DND-41 (cell line): ENCODE measurements at regions not wholly inside any gene's neighbourhood (a gene's known extent, or its start where the extent isn't known, plus 50 kb on each side); places are given as distances from the start of the nearest gene placed in this dataset.

Source experiments
- ATAC-seq: fragments of 200-7000 bp; cut with Tn5 transposase; 3 replicates; pipeline ENCODE4 v1.9.1; 2021; ENCODE audit warnings: low read depth; ENCODE audit not compliant: insufficient read depth
- DNase-seq: peaks from one replicate; pipeline ENCODE4 v3.0.0-alpha.2; 2020
- H2AFZ ChIP-seq: 2 replicates; pipeline ENCODE4 v1.6.0; 2012; ENCODE audit warnings: low read depth, low read length
- H3K27ac ChIP-seq: 2 replicates; pipeline ENCODE4 v1.5.1; 2012; ENCODE audit warnings: low read length, inconsistent platforms
- H3K27me3 ChIP-seq: fragments of 200-600 bp; sonication (generic); 2 replicates; pipeline ENCODE4 v1.6.0; 2012; ENCODE audit warnings: low read length, mild to moderate bottlenecking, inconsistent platforms; ENCODE audit not compliant: insufficient read depth, poor library complexity
- H3K36me3 ChIP-seq: 2 replicates; pipeline ENCODE4 v1.5.1; 2012; ENCODE audit warnings: low read length, inconsistent platforms; ENCODE audit not compliant: insufficient read depth
- H3K4me1 ChIP-seq: 2 replicates; pipeline ENCODE4 v1.5.1; 2012; ENCODE audit warnings: mild to moderate bottlenecking, low read length; ENCODE audit not compliant: insufficient read depth
- H3K4me2 ChIP-seq: 2 replicates; pipeline ENCODE4 v1.6.0; 2012; ENCODE audit warnings: mild to moderate bottlenecking, moderate library complexity, low read length, inconsistent platforms; ENCODE audit not compliant: insufficient read depth
- H3K4me3 ChIP-seq, 2 experiments: fragments of 200-600 bp in 1 of 2; shearing (Covaris generic) in 1 of 2; 2 replicates each; pipeline ENCODE4 v1.5.1; 2012 to 2016; ENCODE audit warnings: inconsistent platforms in 2 of 2, low read length in 2 of 2, mild to moderate bottlenecking in 2 of 2, low read depth in 1 of 2, moderate library complexity in 1 of 2
- H3K79me2 ChIP-seq: 2 replicates; pipeline ENCODE4 v1.6.0; 2012; ENCODE audit warnings: low read length, inconsistent platforms; ENCODE audit not compliant: insufficient read depth
- H3K9ac ChIP-seq: 2 replicates; pipeline ENCODE4 v1.6.0; 2012; ENCODE audit warnings: low read depth, mild to moderate bottlenecking, inconsistent platforms, low read length, moderate library complexity
- H3K9me3 ChIP-seq: 2 replicates; pipeline ENCODE4 v1.5.1; 2012; ENCODE audit warnings: low read length, moderate library complexity, mild to moderate bottlenecking, inconsistent platforms; ENCODE audit not compliant: insufficient read depth, severe bottlenecking
- H4K20me1 ChIP-seq: 2 replicates; pipeline ENCODE4 v1.6.0; 2012; ENCODE audit warnings: low read length; ENCODE audit not compliant: insufficient read depth
- EZH2 ChIP-seq: IDR thresholded peaks from 3 replicates; pipeline ENCODE4 v1.6.1; 2012; ENCODE audit warnings: borderline replicate concordance, low read depth, mild to moderate bottlenecking, moderate library complexity, low read length, inconsistent platforms; ENCODE audit not compliant: severe bottlenecking
- TF ChIP-seq, protein P1 (sequence below): IDR thresholded peaks from 2 replicates; pipeline ENCODE4 v1.5.1; 2012; ENCODE audit warnings: borderline replicate concordance, low read length, moderate library complexity, mild to moderate bottlenecking; ENCODE audit not compliant: poor library complexity, severe bottlenecking; ENCODE audit errors: extremely low read depth

DNA sequence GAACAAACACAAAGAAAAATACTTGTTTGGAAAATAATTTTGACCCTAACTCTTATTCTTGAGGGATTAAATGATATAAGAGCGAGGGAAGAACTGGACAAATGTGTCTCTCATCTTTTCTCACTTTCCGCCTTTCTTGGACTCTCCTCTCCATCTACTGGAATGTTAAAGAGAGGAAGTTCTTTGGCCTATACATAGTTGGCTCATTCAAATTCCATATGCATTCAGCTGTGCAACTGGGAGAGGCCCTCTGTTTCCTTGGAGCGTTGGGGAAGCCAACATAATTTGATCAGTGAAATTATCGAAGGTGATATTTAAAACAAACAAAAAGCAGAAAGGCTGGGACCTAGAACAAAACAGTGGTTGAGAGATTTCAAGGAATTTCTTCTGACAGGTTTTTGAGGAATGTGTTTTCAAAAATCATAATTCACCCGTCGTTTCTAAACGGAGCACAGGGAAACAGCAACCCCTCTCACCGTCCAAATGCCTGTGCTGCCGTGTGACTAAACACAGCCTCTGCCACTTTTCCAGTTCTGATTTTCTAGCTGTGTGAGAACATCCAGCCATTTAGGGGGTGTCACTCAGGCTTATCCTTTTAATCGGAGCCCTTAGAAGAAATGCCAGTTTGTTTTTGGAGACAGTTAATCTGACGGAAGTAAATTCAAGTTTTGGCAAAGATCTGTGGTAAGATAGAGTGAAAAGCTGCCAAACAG is 489.9 kb downstream of the SOX2 start:
- H3K27me3 ChIP-seq = no peaks in the 10 kb centered on the region
- no peaks in the 10 kb centered on the region for H3K9me3 ChIP-seq
- no peak overlapping the region for H2AFZ ChIP-seq
- no peaks in the 10 kb centered on the region for H4K20me1 ChIP-seq
- no peak overlapping the region for H3K27ac ChIP-seq
- DNase-seq (peak; percentile 32), ATAC-seq (peak; percentile 77)
- H3K79me2 ChIP-seq = no peaks in the 10 kb centered on the region
- H3K4me2 ChIP-seq = no peak overlapping the region
- no peak for TF ChIP-seq EZH2
- TF ChIP-seq, protein P1, sequence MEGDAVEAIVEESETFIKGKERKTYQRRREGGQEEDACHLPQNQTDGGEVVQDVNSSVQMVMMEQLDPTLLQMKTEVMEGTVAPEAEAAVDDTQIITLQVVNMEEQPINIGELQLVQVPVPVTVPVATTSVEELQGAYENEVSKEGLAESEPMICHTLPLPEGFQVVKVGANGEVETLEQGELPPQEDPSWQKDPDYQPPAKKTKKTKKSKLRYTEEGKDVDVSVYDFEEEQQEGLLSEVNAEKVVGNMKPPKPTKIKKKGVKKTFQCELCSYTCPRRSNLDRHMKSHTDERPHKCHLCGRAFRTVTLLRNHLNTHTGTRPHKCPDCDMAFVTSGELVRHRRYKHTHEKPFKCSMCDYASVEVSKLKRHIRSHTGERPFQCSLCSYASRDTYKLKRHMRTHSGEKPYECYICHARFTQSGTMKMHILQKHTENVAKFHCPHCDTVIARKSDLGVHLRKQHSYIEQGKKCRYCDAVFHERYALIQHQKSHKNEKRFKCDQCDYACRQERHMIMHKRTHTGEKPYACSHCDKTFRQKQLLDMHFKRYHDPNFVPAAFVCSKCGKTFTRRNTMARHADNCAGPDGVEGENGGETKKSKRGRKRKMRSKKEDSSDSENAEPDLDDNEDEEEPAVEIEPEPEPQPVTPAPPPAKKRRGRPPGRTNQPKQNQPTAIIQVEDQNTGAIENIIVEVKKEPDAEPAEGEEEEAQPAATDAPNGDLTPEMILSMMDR = no peak
- no peak overlapping the region for H3K4me3 ChIP-seq
- no peaks in the 10 kb centered on the region for H3K4me1 ChIP-seq
- no peak overlapping the region for H3K9ac ChIP-seq
- no peaks in the 10 kb centered on the region for H3K36me3 ChIP-seq

DNA sequence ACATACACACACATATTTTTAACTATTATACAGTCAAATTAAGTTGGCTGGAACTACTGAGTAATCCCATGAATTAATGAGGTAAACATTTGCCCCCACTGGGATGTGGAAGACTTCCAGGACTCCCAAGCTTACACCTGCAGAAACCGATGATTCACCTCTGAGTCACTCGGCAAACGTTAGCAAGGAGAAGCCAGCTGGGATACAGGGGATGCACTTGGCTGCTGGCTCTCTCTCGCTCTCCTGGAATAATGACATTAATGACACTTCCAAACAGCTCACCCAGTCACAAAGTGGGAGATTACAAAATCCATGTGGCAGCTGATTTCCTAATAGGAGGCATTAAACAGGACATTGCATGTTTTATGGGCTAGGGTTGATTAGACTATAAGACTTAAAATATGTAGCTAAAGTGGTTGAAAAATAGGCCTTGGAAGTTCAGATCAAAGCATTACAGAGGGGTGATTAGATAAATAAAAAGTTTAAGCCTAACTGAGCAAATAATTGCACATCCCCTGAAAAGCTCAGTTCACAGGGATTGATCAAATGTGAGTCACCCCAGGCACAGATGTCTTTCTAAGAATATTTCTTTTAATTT is 500.9 kb downstream of the SOX2 start:
- Histone ChIP-seq H3K4me3 (no peak overlapping the region), H3K9ac (no peak overlapping the region), H3K79me2 (no peaks in the 10 kb centered on the region), H3K9me3 (no peaks in the 10 kb centered on the region), H3K4me1 (no peaks in the 10 kb centered on the region), H2AFZ (no peak overlapping the region), H4K20me1 (no peaks in the 10 kb centered on the region), H3K36me3 (no peaks in the 10 kb centered on the region), H3K4me2 (no peak overlapping the region), H3K27me3 (no peaks in the 10 kb centered on the region), H3K27ac (no peak overlapping the region)
- no peak for TF ChIP-seq EZH2
- TF ChIP-seq, protein P1 = no peak
- DNase-seq = no peak
- no peak for ATAC-seq

DNA sequence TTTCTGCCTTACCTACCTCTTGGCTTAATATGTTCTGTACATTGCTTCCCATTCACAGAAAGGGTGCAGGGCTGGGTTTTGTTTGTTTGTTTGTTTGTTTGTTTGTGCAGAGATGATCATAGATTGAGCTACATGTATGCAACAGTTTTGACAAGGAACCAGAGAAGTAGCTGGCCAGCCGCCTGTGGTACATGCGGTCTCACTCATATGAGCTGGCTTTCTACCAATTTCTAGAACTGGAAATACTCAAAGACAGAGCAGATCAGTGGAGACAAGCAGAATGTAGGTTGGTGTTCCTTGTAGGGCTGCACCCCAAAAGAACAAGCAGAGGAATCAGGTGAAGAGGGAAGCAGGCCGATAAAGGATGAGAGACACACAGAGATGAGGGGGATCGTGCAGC is 502.7 kb downstream of the SOX2 start:
- no peak overlapping the region for H3K9ac ChIP-seq
- no peaks in the 10 kb centered on the region for H3K27me3 ChIP-seq
- no peaks in the 10 kb centered on the region for H3K9me3 ChIP-seq
- no peaks in the 10 kb centered on the region for H4K20me1 ChIP-seq
- H2AFZ ChIP-seq = no peak overlapping the region
- H3K79me2 ChIP-seq = no peaks in the 10 kb centered on the region
- TF ChIP-seq EZH2 = no peak
- TF ChIP-seq, protein P1 = no peak
- no peak for DNase-seq
- ATAC-seq = no peak
- H3K27ac ChIP-seq = no peak overlapping the region
- no peaks in the 10 kb centered on the region for H3K4me1 ChIP-seq
- H3K36me3 ChIP-seq = no peaks in the 10 kb centered on the region
- no peak overlapping the region for H3K4me2 ChIP-seq
- no peak overlapping the region for H3K4me3 ChIP-seq
